HL-60 (cell line): ENCODE measurements at regions not wholly inside any gene's neighbourhood (a gene's known extent, or its start where the extent isn't known, plus 50 kb on each side); places are given as distances from the start of the nearest gene placed in this dataset.

Experiments used
- CTCF ChIP-seq: IDR thresholded peaks from one replicate; pipeline ENCODE4 v1.5.1; 2011; ENCODE audit warnings: low read length, control low read depth, inconsistent platforms; ENCODE audit not compliant: insufficient read depth
- POLR2AphosphoS5 ChIP-seq: IDR thresholded peaks from 2 replicates; pipeline ENCODE4 v1.6.1; 2012; ENCODE audit warnings: low read depth

- no peak for TF ChIP-seq CTCF
- TF ChIP-seq POLR2AphosphoS5: no peak
These were observed 54.0 kb upstream of the CENPW start for GRCh38 chr6:126285871-126286365.
